ENCODE measurements at regions not wholly inside any gene's neighbourhood (a gene's known extent, or its start where the extent isn't known, plus 50 kb on each side); places are given as distances from the start of the nearest gene placed in this dataset.

DNA sequence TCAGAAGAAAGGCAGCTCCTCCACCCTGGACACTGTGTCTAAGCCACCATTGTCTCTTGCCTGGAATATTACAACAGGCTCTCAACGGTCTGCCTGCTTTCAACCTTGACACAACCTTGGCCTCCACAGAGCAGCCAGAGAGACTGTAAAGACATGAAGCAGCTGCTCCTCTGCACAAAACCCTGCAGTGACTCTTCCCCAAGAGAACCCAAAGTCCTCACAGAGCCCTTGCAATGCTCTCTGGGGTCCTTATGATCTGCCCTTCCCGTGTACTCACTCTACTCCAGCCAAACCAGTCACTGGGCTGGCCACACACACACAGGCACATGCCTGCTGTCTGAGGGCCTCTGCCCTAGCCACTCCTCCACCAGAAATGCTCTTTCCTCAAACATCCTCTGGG lies 75.9 kb upstream of the CPEB2 start:
- Histone ChIP-seq H3K27me3 (ENCODE audit: insufficient read depth, low read length) (no peaks in the 10 kb centered on the region), H3K4me1 (ENCODE audit: insufficient read depth, low read length) (no peaks in the 10 kb centered on the region), H3K9ac (ENCODE audit: low read depth, low read length) (no peak overlapping the region), H3K27ac (ENCODE audit: low read length) (no peak overlapping the region), H3K36me3 (ENCODE audit: insufficient read depth, low read depth, low read length) (no peaks in the 10 kb centered on the region), H3K9me3 (ENCODE audit: insufficient read depth, low read depth, low read length) (no peaks in the 10 kb centered on the region), H3K4me3 (ENCODE audit: low read length) (no peak overlapping the region)

DNA sequence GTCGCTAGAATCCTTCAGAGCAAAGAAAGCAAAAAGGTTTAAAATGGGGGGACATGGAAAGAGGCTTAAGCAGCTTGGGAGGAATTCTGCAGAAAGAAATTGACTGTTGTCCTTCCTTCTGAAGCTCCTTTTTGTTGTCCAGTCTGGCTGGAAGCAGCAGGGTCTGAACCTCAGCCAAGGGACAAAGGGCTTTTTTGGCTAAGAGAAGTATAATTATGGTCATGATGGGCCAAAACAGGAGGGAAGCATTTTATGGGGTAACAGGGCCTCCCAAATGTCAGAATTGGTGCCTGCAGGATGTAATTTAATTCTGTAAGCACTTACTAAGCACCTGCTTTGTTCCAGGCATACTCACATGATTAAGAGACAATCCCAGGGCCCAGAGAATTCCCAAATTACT lies 74.2 kb upstream of the CPEB2 start:
- Histone ChIP-seq H3K9me3 (ENCODE audit: insufficient read depth, low read depth, low read length) (no peaks in the 10 kb centered on the region), H3K4me3 (ENCODE audit: low read length) (no peak overlapping the region), H3K9ac (ENCODE audit: low read depth, low read length) (no peak overlapping the region), H3K4me1 (ENCODE audit: insufficient read depth, low read length) (no peaks in the 10 kb centered on the region), H3K27me3 (ENCODE audit: insufficient read depth, low read length) (no peaks in the 10 kb centered on the region), H3K27ac (ENCODE audit: low read length) (no peak overlapping the region), H3K36me3 (ENCODE audit: insufficient read depth, low read depth, low read length) (no peaks in the 10 kb centered on the region)

DNA sequence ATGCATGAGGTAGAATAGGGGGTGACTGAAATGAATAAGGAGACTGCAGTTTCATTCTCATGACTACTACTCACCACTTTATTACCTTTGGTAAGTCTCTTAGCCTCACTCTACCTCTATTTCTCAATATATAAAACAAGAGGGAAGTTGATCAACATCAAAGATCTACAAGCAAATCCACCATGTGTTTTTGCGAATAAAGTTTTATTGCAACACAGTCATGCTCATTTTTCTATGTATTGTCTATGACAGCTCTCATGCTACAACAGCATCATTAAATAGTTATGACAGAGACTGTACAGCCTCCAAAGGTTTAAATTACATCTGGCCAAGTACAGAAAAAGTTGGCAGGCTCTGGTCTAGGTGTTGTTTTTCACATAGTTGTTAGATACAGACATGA lies 72.6 kb upstream of the CPEB2 start:
- no peak overlapping the region for H3K27ac ChIP-seq (ENCODE audit: low read length)
- no peaks in the 10 kb centered on the region for H3K4me1 ChIP-seq (ENCODE audit: insufficient read depth, low read length)
- no peaks in the 10 kb centered on the region for H3K36me3 ChIP-seq (ENCODE audit: insufficient read depth, low read depth, low read length)
- no peaks in the 10 kb centered on the region for H3K27me3 ChIP-seq (ENCODE audit: insufficient read depth, low read length)
- no peak overlapping the region for H3K4me3 ChIP-seq (ENCODE audit: low read length)
- no peaks in the 10 kb centered on the region for H3K9me3 ChIP-seq (ENCODE audit: insufficient read depth, low read depth, low read length)
- H3K9ac ChIP-seq (ENCODE audit: low read depth, low read length) = no peak overlapping the region

DNA sequence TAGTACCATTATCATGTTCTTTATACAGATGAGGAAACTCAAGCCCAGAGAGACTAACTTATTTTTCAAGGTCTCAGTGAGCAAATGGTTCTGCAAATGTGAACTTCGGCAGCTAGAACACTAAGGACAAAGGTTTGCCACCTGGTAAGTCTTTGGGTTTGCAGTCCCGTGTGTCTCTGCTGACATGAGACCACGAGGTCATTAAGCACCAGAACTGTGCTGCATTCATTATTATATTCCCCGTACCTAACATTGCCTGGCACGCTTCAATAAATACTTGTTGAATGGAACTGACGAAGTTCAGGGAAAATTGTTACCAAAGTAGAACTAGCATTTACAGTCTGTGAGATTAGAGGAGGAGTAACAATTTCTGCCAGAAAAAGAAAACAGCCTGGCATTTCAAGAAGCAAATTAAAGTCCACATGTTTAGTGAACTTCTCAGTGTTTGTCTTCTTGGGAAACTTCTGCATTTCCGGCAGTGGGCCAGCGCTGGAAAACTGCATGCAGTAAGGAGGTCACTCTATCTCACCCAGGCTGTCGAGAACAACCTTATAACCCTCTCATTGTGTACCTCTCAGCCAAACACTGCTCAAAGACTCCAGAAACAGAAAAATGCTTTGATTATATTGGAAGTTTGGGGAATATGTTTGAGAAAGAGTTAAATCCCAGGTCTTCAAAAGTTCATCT lies 67.4 kb upstream of the CPEB2 start:
- H3K4me3 ChIP-seq (ENCODE audit: low read length) = no peak overlapping the region
- H3K36me3 ChIP-seq (ENCODE audit: insufficient read depth, low read depth, low read length) = no peaks in the 10 kb centered on the region
- no peaks in the 10 kb centered on the region for H3K4me1 ChIP-seq (ENCODE audit: insufficient read depth, low read length)
- no peak overlapping the region for H3K9ac ChIP-seq (ENCODE audit: low read depth, low read length)
- H3K27ac ChIP-seq (ENCODE audit: low read length) = no peak overlapping the region
- no peaks in the 10 kb centered on the region for H3K9me3 ChIP-seq (ENCODE audit: insufficient read depth, low read depth, low read length)
- H3K27me3 ChIP-seq (ENCODE audit: insufficient read depth, low read length) = no peaks in the 10 kb centered on the region

DNA sequence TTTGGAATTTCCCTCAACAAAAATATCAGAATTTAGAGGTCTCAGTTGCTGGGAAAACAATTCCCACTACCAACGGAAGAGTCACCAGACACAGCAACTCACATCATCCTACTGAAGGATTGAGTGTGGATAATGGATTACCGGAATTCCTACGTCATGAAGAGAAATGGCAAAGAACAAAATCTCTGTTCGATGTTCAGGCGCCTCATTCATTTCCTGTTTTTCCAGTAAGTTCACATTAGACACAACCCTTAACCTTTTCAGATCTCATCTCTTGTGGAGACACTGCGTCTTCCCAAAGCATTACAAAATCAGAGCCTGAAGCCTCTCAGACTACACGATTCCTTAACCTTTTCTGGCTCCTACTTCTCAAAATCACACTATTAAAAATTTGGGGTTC lies 58.5 kb upstream of the CPEB2 start:
- Histone ChIP-seq H3K36me3 (ENCODE audit: insufficient read depth, low read depth, low read length) (no peaks in the 10 kb centered on the region), H3K9ac (ENCODE audit: low read depth, low read length) (no peak overlapping the region), H3K27me3 (ENCODE audit: insufficient read depth, low read length) (no peaks in the 10 kb centered on the region), H3K27ac (ENCODE audit: low read length) (no peak overlapping the region), H3K9me3 (ENCODE audit: insufficient read depth, low read depth, low read length) (no peaks in the 10 kb centered on the region), H3K4me1 (ENCODE audit: insufficient read depth, low read length) (no peaks in the 10 kb centered on the region), H3K4me3 (ENCODE audit: low read length) (no peak overlapping the region)

DNA sequence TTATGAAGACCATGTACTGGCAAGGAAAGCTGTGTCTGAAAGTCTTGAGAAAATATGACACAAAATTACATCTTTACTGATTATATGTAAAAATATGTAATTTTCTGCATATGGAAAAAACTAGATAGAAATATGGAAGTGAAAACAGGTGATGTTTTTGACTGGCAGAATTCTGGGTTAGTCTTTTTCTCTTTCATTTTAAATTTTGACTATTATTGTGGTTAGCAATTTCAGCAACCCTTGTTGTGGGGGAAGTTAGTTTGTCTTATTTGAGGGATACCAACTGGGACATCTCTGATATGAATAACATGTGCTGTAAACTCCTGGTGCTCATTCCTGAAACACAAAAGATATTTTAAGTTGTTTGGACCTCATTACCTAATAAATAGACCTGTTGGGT lies 49.9 kb upstream of the CPEB2 start:
- H3K9me3 ChIP-seq (ENCODE audit: insufficient read depth, low read depth, low read length) = no peaks in the 10 kb centered on the region
- H3K36me3 ChIP-seq (ENCODE audit: insufficient read depth, low read depth, low read length) = no peaks in the 10 kb centered on the region
- H3K4me3 ChIP-seq (ENCODE audit: low read length) = no peak overlapping the region
- no peak overlapping the region for H3K9ac ChIP-seq (ENCODE audit: low read depth, low read length)
- no peak overlapping the region for H3K27ac ChIP-seq (ENCODE audit: low read length)
- H3K27me3 ChIP-seq (ENCODE audit: insufficient read depth, low read length) = no peaks in the 10 kb centered on the region
- no peaks in the 10 kb centered on the region for H3K4me1 ChIP-seq (ENCODE audit: insufficient read depth, low read length)
